ENCODE measurements at regions not wholly inside any gene's neighbourhood (a gene's known extent, or its start where the extent isn't known, plus 50 kb on each side); places are given as distances from the start of the nearest gene placed in this dataset.

GRCh38 chr1:164910671-164911070, 351.7 kb downstream of the PBX1 start:
- no peak overlapping the region for H3K27ac ChIP-seq
- no peak for ATAC-seq
- TF ChIP-seq PHF8 (IDR thresholded peaks at IDR 0.05; ENCODE audit: borderline replicate concordance, low read depth) (no peak), JUNB (IDR thresholded peaks at IDR 0.05) (no peak), HEYL (CRISPR knock-in tag; IDR thresholded peaks at IDR 0.05) (no peak), TFCP2L1 (CRISPR knock-in tag; IDR thresholded peaks at IDR 0.05) (no peak)
- CTCF ChIA-PET: no interaction called here
- no peaks in the 10 kb centered on the region for H3K9me3 ChIP-seq
- H3K4me2 ChIP-seq: no peak overlapping the region
- no peak for DNase-seq (ENCODE audit: low read depth in 1 of 2, low spot score in 1 of 2)
- POLR2A ChIA-PET: no interaction called here
- no peaks in the 10 kb centered on the region for H3K4me1 ChIP-seq
- H3K4me3 ChIP-seq: no peak overlapping the region
- 25% methylated on average over 2 of the region's 2 CpGs for WGBS (ENCODE audit: missing lambda C conversion rate)
- no peak for FAIRE-seq

GRCh38 chr1:164907666-164908065, 348.7 kb downstream of the PBX1 start:
- FAIRE-seq: no peak
- no peak for ATAC-seq
- no peak overlapping the region for H3K4me3 ChIP-seq
- 14% methylated on average over 2 of the region's 2 CpGs for WGBS (ENCODE audit: missing lambda C conversion rate)
- H3K4me2 ChIP-seq: no peak overlapping the region
- ChIA-PET POLR2A (no interaction called here), CTCF (no interaction called here)
- H3K27ac ChIP-seq: no peak overlapping the region
- no peaks in the 10 kb centered on the region for H3K9me3 ChIP-seq
- DNase-seq (ENCODE audit: low read depth in 1 of 2, low spot score in 1 of 2): no peak
- H3K4me1 ChIP-seq: no peaks in the 10 kb centered on the region
- TF ChIP-seq RARB (CRISPR knock-in tag; IDR thresholded peaks at IDR 0.05): no peak
- no peak for TF ChIP-seq E2F6 (IDR thresholded peaks at IDR 0.05; ENCODE audit: borderline replicate concordance, low read depth)
- TF ChIP-seq ESRRA (IDR thresholded peaks at IDR 0.05; ENCODE audit: borderline replicate concordance, low read length): no peak
- TF ChIP-seq NPAS2 (CRISPR knock-in tag; IDR thresholded peaks at IDR 0.05; ENCODE audit: borderline replicate concordance): no peak
- TF ChIP-seq MAZ (IDR thresholded peaks at IDR 0.05; ENCODE audit: borderline replicate concordance, low read depth, low read length): no peak
- no peak for TF ChIP-seq NFE2L2 (conservative IDR thresholded peaks at IDR 0.05; ENCODE audit: low read length)
- no peak for TF ChIP-seq POLR2A (IDR thresholded peaks at IDR 0.05; ENCODE audit: low read length)
- TF ChIP-seq FOSL2 (IDR thresholded peaks at IDR 0.05): no peak
- no peak for TF ChIP-seq FOSL2 (CRISPR knock-in tag; IDR thresholded peaks at IDR 0.05)

DNA sequence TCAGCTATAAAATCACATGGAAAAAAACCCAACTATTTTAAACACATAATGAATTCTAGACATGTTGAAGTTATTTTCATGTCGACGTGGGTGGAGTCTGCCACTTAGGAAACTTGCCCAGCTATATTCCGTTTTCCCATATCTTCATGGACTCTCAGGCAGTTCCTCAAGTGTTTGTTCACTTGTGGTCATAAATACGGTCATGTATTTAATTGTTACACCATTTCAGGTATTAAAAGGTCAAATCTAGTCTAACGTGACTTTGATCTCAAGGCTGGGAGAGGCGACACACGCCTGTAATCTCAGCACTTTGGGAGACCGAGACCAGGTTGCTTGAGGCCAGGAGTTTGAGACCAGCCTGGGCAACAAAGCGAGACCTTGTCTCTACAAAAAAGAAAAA, 346.9 kb downstream of the PBX1 start:
- no peak for FAIRE-seq
- no peak for ATAC-seq
- Histone ChIP-seq H3K4me2 (no peak overlapping the region), H3K27ac (no peak overlapping the region), H3K4me3 (no peak overlapping the region), H3K9me3 (no peaks in the 10 kb centered on the region), H3K4me1 (no peaks in the 10 kb centered on the region)
- 31% methylated on average over 9 of the region's 9 CpGs for WGBS (ENCODE audit: missing lambda C conversion rate)
- TF ChIP-seq, protein P1, sequence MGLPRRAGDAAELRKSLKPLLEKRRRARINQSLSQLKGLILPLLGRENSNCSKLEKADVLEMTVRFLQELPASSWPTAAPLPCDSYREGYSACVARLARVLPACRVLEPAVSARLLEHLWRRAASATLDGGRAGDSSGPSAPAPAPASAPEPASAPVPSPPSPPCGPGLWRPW (IDR thresholded peaks at IDR 0.05): no peak
- TF ChIP-seq KDM1A (IDR thresholded peaks at IDR 0.05; ENCODE audit: low read depth) (no peak), CBX8 (IDR thresholded peaks at IDR 0.05) (no peak), ZFP36 (IDR thresholded peaks at IDR 0.05; ENCODE audit: borderline replicate concordance, partially characterized antibody) (no peak), MYC (IDR thresholded peaks at IDR 0.05; ENCODE audit: borderline replicate concordance, low read length) (no peak), ZC3H11A (IDR thresholded peaks at IDR 0.05) (no peak), CHD2 (IDR thresholded peaks at IDR 0.05; ENCODE audit: low read length, partially characterized antibody) (no peak), BHLHE40 (IDR thresholded peaks at IDR 0.05; ENCODE audit: low read depth, low read length) (no peak), HDAC2 (IDR thresholded peaks at IDR 0.05) (no peak), CHD4 (IDR thresholded peaks at IDR 0.05; ENCODE audit: borderline replicate concordance) (no peak), ZSCAN20 (CRISPR knock-in tag; IDR thresholded peaks at IDR 0.05) (no peak), MAX (IDR thresholded peaks at IDR 0.05) (no peak), TFCP2L1 (CRISPR knock-in tag; IDR thresholded peaks at IDR 0.05) (no peak), POLR2AphosphoS2 (conservative IDR thresholded peaks at IDR 0.05; ENCODE audit: low read length) (no peak), NFE2L2 (conservative IDR thresholded peaks at IDR 0.05; ENCODE audit: low read length) (no peak), FOSL2 (IDR thresholded peaks at IDR 0.05) (no peak), FOSL2 (CRISPR knock-in tag; IDR thresholded peaks at IDR 0.05) (no peak), RFX5 (IDR thresholded peaks at IDR 0.05) (no peak), TP53 (CRISPR knock-in tag; IDR thresholded peaks at IDR 0.05) (no peak)
- TF ChIP-seq, protein P2, sequence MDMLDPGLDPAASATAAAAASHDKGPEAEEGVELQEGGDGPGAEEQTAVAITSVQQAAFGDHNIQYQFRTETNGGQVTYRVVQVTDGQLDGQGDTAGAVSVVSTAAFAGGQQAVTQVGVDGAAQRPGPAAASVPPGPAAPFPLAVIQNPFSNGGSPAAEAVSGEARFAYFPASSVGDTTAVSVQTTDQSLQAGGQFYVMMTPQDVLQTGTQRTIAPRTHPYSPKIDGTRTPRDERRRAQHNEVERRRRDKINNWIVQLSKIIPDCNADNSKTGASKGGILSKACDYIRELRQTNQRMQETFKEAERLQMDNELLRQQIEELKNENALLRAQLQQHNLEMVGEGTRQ (IDR thresholded peaks at IDR 0.05): no peak
- TF ChIP-seq, protein P3, sequence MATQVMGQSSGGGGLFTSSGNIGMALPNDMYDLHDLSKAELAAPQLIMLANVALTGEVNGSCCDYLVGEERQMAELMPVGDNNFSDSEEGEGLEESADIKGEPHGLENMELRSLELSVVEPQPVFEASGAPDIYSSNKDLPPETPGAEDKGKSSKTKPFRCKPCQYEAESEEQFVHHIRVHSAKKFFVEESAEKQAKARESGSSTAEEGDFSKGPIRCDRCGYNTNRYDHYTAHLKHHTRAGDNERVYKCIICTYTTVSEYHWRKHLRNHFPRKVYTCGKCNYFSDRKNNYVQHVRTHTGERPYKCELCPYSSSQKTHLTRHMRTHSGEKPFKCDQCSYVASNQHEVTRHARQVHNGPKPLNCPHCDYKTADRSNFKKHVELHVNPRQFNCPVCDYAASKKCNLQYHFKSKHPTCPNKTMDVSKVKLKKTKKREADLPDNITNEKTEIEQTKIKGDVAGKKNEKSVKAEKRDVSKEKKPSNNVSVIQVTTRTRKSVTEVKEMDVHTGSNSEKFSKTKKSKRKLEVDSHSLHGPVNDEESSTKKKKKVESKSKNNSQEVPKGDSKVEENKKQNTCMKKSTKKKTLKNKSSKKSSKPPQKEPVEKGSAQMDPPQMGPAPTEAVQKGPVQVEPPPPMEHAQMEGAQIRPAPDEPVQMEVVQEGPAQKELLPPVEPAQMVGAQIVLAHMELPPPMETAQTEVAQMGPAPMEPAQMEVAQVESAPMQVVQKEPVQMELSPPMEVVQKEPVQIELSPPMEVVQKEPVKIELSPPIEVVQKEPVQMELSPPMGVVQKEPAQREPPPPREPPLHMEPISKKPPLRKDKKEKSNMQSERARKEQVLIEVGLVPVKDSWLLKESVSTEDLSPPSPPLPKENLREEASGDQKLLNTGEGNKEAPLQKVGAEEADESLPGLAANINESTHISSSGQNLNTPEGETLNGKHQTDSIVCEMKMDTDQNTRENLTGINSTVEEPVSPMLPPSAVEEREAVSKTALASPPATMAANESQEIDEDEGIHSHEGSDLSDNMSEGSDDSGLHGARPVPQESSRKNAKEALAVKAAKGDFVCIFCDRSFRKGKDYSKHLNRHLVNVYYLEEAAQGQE (IDR thresholded peaks at IDR 0.05): no peak
- ChIA-PET CTCF (no interaction called here), POLR2A (no interaction called here)
- DNase-seq (ENCODE audit: low read depth in 1 of 2, low spot score in 1 of 2): no peak
